Skin epidermis (tissue), 12 donors: ENCODE measurements at regions not wholly inside any gene's neighbourhood (a gene's known extent, or its start where the extent isn't known, plus 50 kb on each side); places are given as distances from the start of the nearest gene placed in this dataset.

Experiments
- H3K27ac ChIP-seq, 21 experiments: fragments of 200-600 bp; sonication (generic) in 11 of 21; one replicate each; pipeline ENCODE4 v1.5.0; 2020; ENCODE audit warnings: mild to moderate bottlenecking in 3 of 21, inconsistent platforms in 2 of 21, moderate library complexity in 2 of 21
- H3K4me3 ChIP-seq, 7 experiments: fragments of 200-600 bp; sonication (generic) in 2 of 7; one replicate each; pipeline ENCODE4 v1.5.0; 2020; ENCODE audit warnings: inconsistent platforms in 2 of 7, mild to moderate bottlenecking in 2 of 7, moderate library complexity in 1 of 7

- H3K4me3 ChIP-seq: no peak overlapping the region
- H3K27ac ChIP-seq: no peak overlapping the region
Observed at GRCh38 chr7:9776900-9777299, 1196.8 kb upstream of the PHF14 start.

- H3K4me3 ChIP-seq: no peak overlapping the region
- no peak overlapping the region for H3K27ac ChIP-seq
Observed at GRCh38 chr7:9778367-9778766, 1195.3 kb upstream of the PHF14 start.

GRCh38 chr7:9781710-9782109 is 1192.0 kb upstream of the PHF14 start:
- Histone ChIP-seq H3K4me3 (no peak overlapping the region), H3K27ac (no peak overlapping the region)

- Histone ChIP-seq H3K27ac (no peak overlapping the region), H3K4me3 (no peak overlapping the region)
Observed at GRCh38 chr7:9782275-9782674, 1191.4 kb upstream of the PHF14 start.

- H3K4me3 ChIP-seq: no peak overlapping the region
- no peak overlapping the region for H3K27ac ChIP-seq
Observed at GRCh38 chr7:9785211-9785610, 1188.5 kb upstream of the PHF14 start.

- no peak overlapping the region for H3K4me3 ChIP-seq
- no peak overlapping the region for H3K27ac ChIP-seq
Observed at GRCh38 chr7:9796241-9796640, 1177.4 kb upstream of the PHF14 start.

GRCh38 chr7:9822458-9823290 is 1151.0 kb upstream of the PHF14 start:
- H3K27ac ChIP-seq: no peak overlapping the region
- H3K4me3 ChIP-seq: no peak overlapping the region

- H3K27ac ChIP-seq: no peak overlapping the region
- no peak overlapping the region for H3K4me3 ChIP-seq
Observed at GRCh38 chr7:9835199-9835598, 1138.5 kb upstream of the PHF14 start.

- Histone ChIP-seq H3K27ac (no peak overlapping the region), H3K4me3 (no peak overlapping the region)
Observed at GRCh38 chr7:9836671-9837070, 1137.0 kb upstream of the PHF14 start.

GRCh38 chr7:9842301-9842700 is 1131.4 kb upstream of the PHF14 start:
- H3K27ac ChIP-seq: no peak overlapping the region
- H3K4me3 ChIP-seq: no peak overlapping the region

- H3K4me3 ChIP-seq: no peak overlapping the region
- no peak overlapping the region for H3K27ac ChIP-seq
Observed at GRCh38 chr7:9846902-9847301, 1126.8 kb upstream of the PHF14 start.

- Histone ChIP-seq H3K27ac (no peak overlapping the region), H3K4me3 (no peak overlapping the region)
Observed at GRCh38 chr7:9854605-9855004, 1119.1 kb upstream of the PHF14 start.

- Histone ChIP-seq H3K27ac (no peak overlapping the region), H3K4me3 (no peak overlapping the region)
Observed at GRCh38 chr7:9856668-9857067, 1117.0 kb upstream of the PHF14 start.

- H3K4me3 ChIP-seq: no peak overlapping the region
- H3K27ac ChIP-seq: no peak overlapping the region
Observed at GRCh38 chr7:9863545-9863944, 1110.1 kb upstream of the PHF14 start.

- Histone ChIP-seq H3K27ac (no peak overlapping the region), H3K4me3 (no peak overlapping the region)
Observed at GRCh38 chr7:9869151-9869550, 1104.5 kb upstream of the PHF14 start.

- H3K27ac ChIP-seq: no peak overlapping the region
- no peak overlapping the region for H3K4me3 ChIP-seq
Observed at GRCh38 chr7:9869566-9869965, 1104.1 kb upstream of the PHF14 start.

- Histone ChIP-seq H3K4me3 (no peak overlapping the region), H3K27ac (no peak overlapping the region)
Observed at GRCh38 chr7:9870674-9871073, 1103.0 kb upstream of the PHF14 start.

- H3K27ac ChIP-seq: no peak overlapping the region
- H3K4me3 ChIP-seq: no peak overlapping the region
Observed at GRCh38 chr7:9874182-9874581, 1099.5 kb upstream of the PHF14 start.

GRCh38 chr7:9876053-9876452 is 1097.6 kb upstream of the PHF14 start:
- Histone ChIP-seq H3K4me3 (no peak overlapping the region), H3K27ac (no peak overlapping the region)

GRCh38 chr7:9889554-9889953 is 1084.1 kb upstream of the PHF14 start:
- Histone ChIP-seq H3K27ac (no peak overlapping the region), H3K4me3 (no peak overlapping the region)

- Histone ChIP-seq H3K4me3 (no peak overlapping the region), H3K27ac (no peak overlapping the region)
Observed at GRCh38 chr7:9890092-9890491, 1083.6 kb upstream of the PHF14 start.

GRCh38 chr7:9891056-9891455 is 1082.6 kb upstream of the PHF14 start:
- H3K4me3 ChIP-seq: no peak overlapping the region
- H3K27ac ChIP-seq: no peak overlapping the region
